B cell (primary cell): ENCODE measurements at regions not wholly inside any gene's neighbourhood (a gene's known extent, or its start where the extent isn't known, plus 50 kb on each side); places are given as distances from the start of the nearest gene placed in this dataset.

Experiments
- ATAC-seq: fragments of 200-7000 bp; cut with Tn5 transposase; one replicate; pipeline ENCODE4 v1.10.0; 2021; ENCODE audit warnings: low read depth, mild to moderate bottlenecking, moderate number of reproducible peaks, moderate library complexity
- CTCF ChIA-PET: fragments of 350-600 bp; sonication (Branson Sonifier 250); formaldehyde crosslinking; loops from one replicate; lab custom pipeline; 2021; ENCODE audit warnings: antibody characterized with exemption, inconsistent platforms; lab: Charles Lee
- POLR2A ChIA-PET: fragments of 350-600 bp; sonication (Branson Sonifier 250); formaldehyde crosslinking; loops from one replicate; lab custom pipeline; 2021; ENCODE audit warnings: antibody characterized with exemption; lab: Charles Lee
- DNase-seq: peaks from one replicate; pipeline ENCODE4 v3.0.0; 2013
- H2AFZ ChIP-seq: 2 replicates; pipeline ENCODE4 v1.6.1; 2012; ENCODE audit warnings: mild to moderate bottlenecking, low read depth, low read length; ENCODE audit not compliant: insufficient read depth, poor library complexity, severe bottlenecking
- H3K27ac ChIP-seq, 2 donors: 1 replicate in 1 of 2; 2 replicates in 1 of 2; pipeline ENCODE4 v1.5.1; 2012 to 2013; ENCODE audit warnings: low read length in 2 of 2, mild to moderate bottlenecking in 2 of 2, moderate library complexity in 1 of 2
- H3K27me3 ChIP-seq, 4 experiments: fragments of 200-600 bp in 1 of 4; sonication (generic) in 1 of 4; replicated peaks in 1 of 4; 1 replicate in 2 of 4; 2 replicates in 2 of 4; pipeline versions ENCODE4 v1.6.1 to v1.7.0; 2013 to 2016; ENCODE audit warnings: low read length in 3 of 4, mild to moderate bottlenecking in 2 of 4, mixed read lengths in 1 of 4, moderate library complexity in 1 of 4; ENCODE audit not compliant: insufficient read depth in 4 of 4, control insufficient read depth in 3 of 4; ENCODE audit errors: control extremely low read depth in 1 of 4
- H3K36me3 ChIP-seq, 2 experiments: replicated peaks in 1 of 2; 1 replicate in 1 of 2; 2 replicates in 1 of 2; pipeline versions ENCODE4 v1.6.1 to v1.7.1; 2013; ENCODE audit warnings: low read length in 1 of 2; ENCODE audit not compliant: insufficient read depth in 2 of 2, control insufficient read depth in 1 of 2; ENCODE audit errors: control extremely low read depth in 1 of 2, extremely low read depth in 1 of 2
- H3K4me1 ChIP-seq, 2 donors: fragments of 200-600 bp in 1 of 2; sonication (generic) in 1 of 2; 1 replicate in 1 of 2; 2 replicates in 1 of 2; pipeline versions ENCODE4 v1.5.1 to v1.6.1; 2013 to 2017; ENCODE audit warnings: low read length in 2 of 2; ENCODE audit not compliant: control insufficient read depth in 2 of 2, insufficient read depth in 2 of 2
- H3K4me2 ChIP-seq: replicated peaks from 2 replicates; pipeline ENCODE3; 2012; ENCODE audit warnings: mild to moderate bottlenecking, low read depth, low read length; ENCODE audit not compliant: poor library complexity, severe bottlenecking
- H3K4me3 ChIP-seq, 5 experiments: fragments of 200-600 bp in 1 of 5; sonication (generic) in 1 of 5; 1 replicate in 3 of 5; 2 replicates in 2 of 5; pipeline versions ENCODE4 v1.5.1 to v1.7.0; 2011 to 2016; ENCODE audit warnings: low read length in 4 of 5, mild to moderate bottlenecking in 4 of 5, low read depth in 2 of 5, control low read depth in 1 of 5, moderate library complexity in 1 of 5; ENCODE audit not compliant: insufficient read depth in 1 of 5; ENCODE audit errors: control extremely low read depth in 1 of 5, extremely low read depth in 1 of 5
- H3K79me2 ChIP-seq: fragments of 200-600 bp; sonication (generic); one replicate; pipeline ENCODE4 v1.6.0; 2016; ENCODE audit warnings: low read length; ENCODE audit not compliant: control insufficient read depth, insufficient read depth
- H3K9ac ChIP-seq: fragments of 200-600 bp; sonication (generic); 2 replicates; pipeline ENCODE4 v1.6.1; 2017; ENCODE audit warnings: mild to moderate bottlenecking, low read length, moderate library complexity
- H3K9me3 ChIP-seq, 3 donors: one replicate each; pipeline versions ENCODE4 v1.6.1 to v1.7.1; 2013; ENCODE audit warnings: low read length in 2 of 3; ENCODE audit not compliant: control insufficient read depth in 2 of 3, insufficient read depth in 1 of 3; ENCODE audit errors: control extremely low read depth in 1 of 3
- H4K20me1 ChIP-seq: 2 replicates; pipeline ENCODE4 v1.6.0; 2012; ENCODE audit warnings: mild to moderate bottlenecking, low read length; ENCODE audit not compliant: insufficient read depth, control insufficient read depth, poor library complexity, severe bottlenecking
- H3K27ac Mint-ChIP-seq: one replicate; pipeline ENCODE4 v1.8.0; 2021; ENCODE audit warnings: mixed read lengths
- H3K27me3 Mint-ChIP-seq: one replicate; pipeline ENCODE4 v1.8.0; 2021; ENCODE audit warnings: mixed read lengths
- H3K4me1 Mint-ChIP-seq: one replicate; pipeline ENCODE4 v1.8.0; 2021; ENCODE audit warnings: mixed read lengths
- H3K4me3 Mint-ChIP-seq: one replicate; pipeline ENCODE4 v1.8.0; 2021; ENCODE audit warnings: mixed read lengths
- H3K9me3 Mint-ChIP-seq: one replicate; pipeline ENCODE4 v1.8.0; 2022; ENCODE audit warnings: mixed read lengths; ENCODE audit not compliant: insufficient read depth
- EZH2 ChIP-seq: IDR thresholded peaks from 2 replicates; pipeline ENCODE4 v1.6.1; 2012; ENCODE audit warnings: borderline replicate concordance, low read depth, mild to moderate bottlenecking, moderate library complexity, low read length; ENCODE audit not compliant: insufficient read depth, poor library complexity, severe bottlenecking
- WGBS: methylation state at CpG from one replicate; pipeline ENCODE4 v1.1.5; 2013; ENCODE audit warnings: missing lambda C conversion rate; ENCODE audit not compliant: insufficient coverage; 5-methylcytosine and 5-hydroxymethylcytosine counted together
- intact Hi-C: fragments of 100-400 bp; cut with micrococcal nuclease; formaldehyde crosslinking; loops from one replicate; pipeline ENCODE4 v1.10.0; 2022
- TF ChIP-seq, protein P1 (sequence below): fragments of 200-600 bp; IDR thresholded peaks from one replicate; pipeline ENCODE4 v1.8.0; 2022; ENCODE audit warnings: antibody characterized with exemption, mild to moderate bottlenecking

GRCh38 chr2:52539026-52539970 is 1228.3 kb upstream of the CHAC2 start:
- no peaks in the 10 kb centered on the region for H3K36me3 ChIP-seq
- peaks cover 2% of the 10 kb centered on the region for H3K9me3 Mint-ChIP-seq
- ChIA-PET CTCF (no interaction called here), POLR2A (no interaction called here)
- no peak overlapping the region for H3K27ac ChIP-seq
- H3K27me3 Mint-ChIP-seq, result no peaks in the 10 kb centered on the region
- H3K9ac ChIP-seq, result no peak overlapping the region
- TF ChIP-seq EZH2, result no peak
- TF ChIP-seq, protein P1, sequence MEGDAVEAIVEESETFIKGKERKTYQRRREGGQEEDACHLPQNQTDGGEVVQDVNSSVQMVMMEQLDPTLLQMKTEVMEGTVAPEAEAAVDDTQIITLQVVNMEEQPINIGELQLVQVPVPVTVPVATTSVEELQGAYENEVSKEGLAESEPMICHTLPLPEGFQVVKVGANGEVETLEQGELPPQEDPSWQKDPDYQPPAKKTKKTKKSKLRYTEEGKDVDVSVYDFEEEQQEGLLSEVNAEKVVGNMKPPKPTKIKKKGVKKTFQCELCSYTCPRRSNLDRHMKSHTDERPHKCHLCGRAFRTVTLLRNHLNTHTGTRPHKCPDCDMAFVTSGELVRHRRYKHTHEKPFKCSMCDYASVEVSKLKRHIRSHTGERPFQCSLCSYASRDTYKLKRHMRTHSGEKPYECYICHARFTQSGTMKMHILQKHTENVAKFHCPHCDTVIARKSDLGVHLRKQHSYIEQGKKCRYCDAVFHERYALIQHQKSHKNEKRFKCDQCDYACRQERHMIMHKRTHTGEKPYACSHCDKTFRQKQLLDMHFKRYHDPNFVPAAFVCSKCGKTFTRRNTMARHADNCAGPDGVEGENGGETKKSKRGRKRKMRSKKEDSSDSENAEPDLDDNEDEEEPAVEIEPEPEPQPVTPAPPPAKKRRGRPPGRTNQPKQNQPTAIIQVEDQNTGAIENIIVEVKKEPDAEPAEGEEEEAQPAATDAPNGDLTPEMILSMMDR, result no peak
- H3K79me2 ChIP-seq, result no peaks in the 10 kb centered on the region
- no peak overlapping the region for H3K4me3 Mint-ChIP-seq
- no peak overlapping the region for H3K4me2 ChIP-seq
- no peaks in the 10 kb centered on the region for H3K4me1 ChIP-seq
- no peak overlapping the region for H2AFZ ChIP-seq
- H4K20me1 ChIP-seq, result no peaks in the 10 kb centered on the region
- no peaks in the 10 kb centered on the region for H3K4me1 Mint-ChIP-seq
- intact Hi-C loops, result no loop called here
- no peaks in the 10 kb centered on the region for H3K27me3 ChIP-seq
- H3K27ac Mint-ChIP-seq, result no peak overlapping the region
- no peak for DNase-seq
- H3K9me3 ChIP-seq, result no peaks in the 10 kb centered on the region
- no peak for ATAC-seq
- no peak overlapping the region for H3K4me3 ChIP-seq
- whole genome bisulfite sequencing, result no CpG with 5 or more reads among the region's 6 CpGs

GRCh38 chr2:52537588-52537987 is 1230.0 kb upstream of the CHAC2 start:
- H3K9me3 Mint-ChIP-seq, result no peaks in the 10 kb centered on the region
- ATAC-seq, result no peak
- Histone ChIP-seq H3K79me2 (no peaks in the 10 kb centered on the region), H3K4me2 (no peak overlapping the region), H3K27ac (no peak overlapping the region), H3K9me3 (no peaks in the 10 kb centered on the region), H4K20me1 (no peaks in the 10 kb centered on the region), H3K4me3 (no peak overlapping the region), H3K9ac (no peak overlapping the region), H3K27me3 (no peaks in the 10 kb centered on the region), H2AFZ (no peak overlapping the region), H3K36me3 (no peaks in the 10 kb centered on the region), H3K4me1 (no peaks in the 10 kb centered on the region)
- no peak overlapping the region for H3K27ac Mint-ChIP-seq
- intact Hi-C loops, result no loop called here
- WGBS, result no CpG with 5 or more reads among the region's 1 CpG
- ChIA-PET CTCF (no interaction called here), POLR2A (no interaction called here)
- no peaks in the 10 kb centered on the region for H3K27me3 Mint-ChIP-seq
- TF ChIP-seq, protein P1, result no peak
- no peak for TF ChIP-seq EZH2
- no peaks in the 10 kb centered on the region for H3K4me1 Mint-ChIP-seq
- H3K4me3 Mint-ChIP-seq, result no peak overlapping the region
- no peak for DNase-seq
